ENCODE measurements at regions not wholly inside any gene's neighbourhood (a gene's known extent, or its start where the extent isn't known, plus 50 kb on each side); places are given as distances from the start of the nearest gene placed in this dataset.

GRCh38 chr11:92771701-92772100, 197.8 kb upstream of the MTNR1B start:
- Histone ChIP-seq H3K4me3 (ENCODE audit: low read depth in 1 of 3, low read length in 3 of 3) (no peak overlapping the region), H3K4me1 (ENCODE audit: control insufficient read depth in 4 of 4, insufficient read depth in 4 of 4, low read length in 3 of 4) (no peaks in the 10 kb centered on the region), H3K36me3 (ENCODE audit: control insufficient read depth in 4 of 4, insufficient read depth in 3 of 4, low read depth in 1 of 4, low read length in 3 of 4) (no peaks in the 10 kb centered on the region), H3K9me3 (ENCODE audit: control insufficient read depth in 4 of 4, low read length in 3 of 4) (no peaks in the 10 kb centered on the region), H3K9ac (ENCODE audit: low read depth in 1 of 2, low read length in 2 of 2) (no peak overlapping the region), H3K27ac (ENCODE audit: low read depth in 1 of 2, low read length in 2 of 2) (no peak overlapping the region), H3K27me3 (ENCODE audit: control insufficient read depth in 4 of 4, insufficient read depth in 4 of 4, low read length in 3 of 4) (no peaks in the 10 kb centered on the region)
- no peak for DNase-seq (ENCODE audit: low spot score)
- TF ChIP-seq SP1 (IDR thresholded peaks at IDR 0.05) (no peak), GABPA (IDR thresholded peaks at IDR 0.05 in 1 of 2, conservative IDR thresholded peaks at IDR 0.05 in 1 of 2) (no peak), TAF1 (conservative IDR thresholded peaks at IDR 0.05) (no peak), RXRA (IDR thresholded peaks at IDR 0.05) (no peak)
- 82% methylated on average over 3 of the region's 3 CpGs for WGBS

- no peak overlapping the region for H3K27ac ChIP-seq (ENCODE audit: low read depth in 1 of 2, low read length in 2 of 2)
- no peaks in the 10 kb centered on the region for H3K9me3 ChIP-seq (ENCODE audit: control insufficient read depth in 4 of 4, low read length in 3 of 4)
- H3K4me3 ChIP-seq (ENCODE audit: low read depth in 1 of 3, low read length in 3 of 3): no peak overlapping the region
- whole genome bisulfite sequencing: 79% methylated on average over 2 of the region's 2 CpGs
- no peak overlapping the region for H3K9ac ChIP-seq (ENCODE audit: low read depth in 1 of 2, low read length in 2 of 2)
- no peaks in the 10 kb centered on the region for H3K4me1 ChIP-seq (ENCODE audit: control insufficient read depth in 4 of 4, insufficient read depth in 4 of 4, low read length in 3 of 4)
- H3K36me3 ChIP-seq (ENCODE audit: control insufficient read depth in 4 of 4, insufficient read depth in 3 of 4, low read depth in 1 of 4, low read length in 3 of 4): no peaks in the 10 kb centered on the region
- no peaks in the 10 kb centered on the region for H3K27me3 ChIP-seq (ENCODE audit: control insufficient read depth in 4 of 4, insufficient read depth in 4 of 4, low read length in 3 of 4)
- TF ChIP-seq YY1 (IDR thresholded peaks at IDR 0.05): no peak
- no peak for DNase-seq (ENCODE audit: low spot score)
Measured at GRCh38 chr11:92775003-92775676, 194.3 kb upstream of the MTNR1B start.

- Histone ChIP-seq H3K36me3 (ENCODE audit: control insufficient read depth in 4 of 4, insufficient read depth in 3 of 4, low read depth in 1 of 4, low read length in 3 of 4) (no peaks in the 10 kb centered on the region), H3K27me3 (ENCODE audit: control insufficient read depth in 4 of 4, insufficient read depth in 4 of 4, low read length in 3 of 4) (no peaks in the 10 kb centered on the region), H3K4me3 (ENCODE audit: low read depth in 1 of 3, low read length in 3 of 3) (no peak overlapping the region), H3K27ac (ENCODE audit: low read depth in 1 of 2, low read length in 2 of 2) (no peak overlapping the region), H3K9ac (ENCODE audit: low read depth in 1 of 2, low read length in 2 of 2) (no peak overlapping the region), H3K4me1 (ENCODE audit: control insufficient read depth in 4 of 4, insufficient read depth in 4 of 4, low read length in 3 of 4) (no peaks in the 10 kb centered on the region), H3K9me3 (ENCODE audit: control insufficient read depth in 4 of 4, low read length in 3 of 4) (no peaks in the 10 kb centered on the region)
- no peak for DNase-seq (ENCODE audit: low spot score)
- TF ChIP-seq HNF4G (IDR thresholded peaks at IDR 0.05): no peak
- TF ChIP-seq REST (IDR thresholded peaks at IDR 0.05): no peak
- no peak for TF ChIP-seq YY1 (IDR thresholded peaks at IDR 0.05)
- TF ChIP-seq RAD21 (IDR thresholded peaks at IDR 0.05): no peak
- no peak for TF ChIP-seq ATF3 (IDR thresholded peaks at IDR 0.05)
- TF ChIP-seq NR2F2 (IDR thresholded peaks at IDR 0.05): no peak
- no peak for TF ChIP-seq TAF1 (conservative IDR thresholded peaks at IDR 0.05)
- no peak for TF ChIP-seq FOXA2 (IDR thresholded peaks at IDR 0.05)
- TF ChIP-seq EGR1 (IDR thresholded peaks at IDR 0.05; ENCODE audit: low read depth in 2 of 2): no peak
- TF ChIP-seq ZBTB33 (IDR thresholded peaks at IDR 0.05): no peak
- TF ChIP-seq JUND (IDR thresholded peaks at IDR 0.05): no peak
- no peak for TF ChIP-seq MAX (IDR thresholded peaks at IDR 0.05)
- WGBS: 76% methylated on average over 2 of the region's 2 CpGs
Measured at GRCh38 chr11:92776676-92777075, 192.8 kb upstream of the MTNR1B start.

Measured in liver (tissue), 7 donors.